Umbilical cord (tissue), 1 donor: ENCODE measurements at regions not wholly inside any gene's neighbourhood (a gene's known extent, or its start where the extent isn't known, plus 50 kb on each side); places are given as distances from the start of the nearest gene placed in this dataset.
A peak's percentile ranks its signal among the peaks of the same experiment; 100 is the strongest.

ENCODE experiments used
- DNase-seq: peaks from one replicate; pipeline ENCODE4 v3.0.0-alpha.2; 2015; ENCODE audit warnings: low spot score

GRCh38 chr1:199687321-199687720, 340.2 kb upstream of the NR5A2 start:
- DNase-seq, result no peak

GRCh38 chr1:199688133-199688676, 339.3 kb upstream of the NR5A2 start:
- DNase-seq, result no peak

- DNase-seq, result no peak
These were observed 338.7 kb upstream of the NR5A2 start for GRCh38 chr1:199688774-199689173.

- DNase-seq, result no peak
These were observed 337.0 kb upstream of the NR5A2 start for GRCh38 chr1:199690496-199690895.

GRCh38 chr1:199691540-199691939, 336.0 kb upstream of the NR5A2 start:
- DNase-seq, result peak; percentile 10

GRCh38 chr1:199693724-199694123, 333.8 kb upstream of the NR5A2 start:
- DNase-seq, result no peak

- no peak for DNase-seq
These were observed 331.3 kb upstream of the NR5A2 start for GRCh38 chr1:199696225-199696624.

GRCh38 chr1:199698222-199698621, 329.3 kb upstream of the NR5A2 start:
- DNase-seq, result no peak

- no peak for DNase-seq
These were observed 327.0 kb upstream of the NR5A2 start for GRCh38 chr1:199700551-199700950.

GRCh38 chr1:199701726-199702125, 325.8 kb upstream of the NR5A2 start:
- DNase-seq, result no peak

- no peak for DNase-seq
These were observed 323.3 kb upstream of the NR5A2 start for GRCh38 chr1:199704231-199704630.

- no peak for DNase-seq
These were observed 321.7 kb upstream of the NR5A2 start for GRCh38 chr1:199705825-199706224.

- DNase-seq, result no peak
These were observed 320.5 kb upstream of the NR5A2 start for GRCh38 chr1:199706826-199707606.

GRCh38 chr1:199710974-199711373, 316.5 kb upstream of the NR5A2 start:
- no peak for DNase-seq

GRCh38 chr1:199716729-199717128, 310.8 kb upstream of the NR5A2 start:
- no peak for DNase-seq

GRCh38 chr1:199719156-199719842, 308.2 kb upstream of the NR5A2 start:
- DNase-seq, result no peak

GRCh38 chr1:199720496-199720895, 307.0 kb upstream of the NR5A2 start:
- no peak for DNase-seq

- no peak for DNase-seq
These were observed 306.5 kb upstream of the NR5A2 start for GRCh38 chr1:199721001-199721400.

- no peak for DNase-seq
These were observed 304.1 kb upstream of the NR5A2 start for GRCh38 chr1:199723250-199723956.

GRCh38 chr1:199724049-199724448, 303.5 kb upstream of the NR5A2 start:
- DNase-seq, result no peak

GRCh38 chr1:199725002-199725565, 302.4 kb upstream of the NR5A2 start:
- no peak for DNase-seq

- no peak for DNase-seq
These were observed 299.8 kb upstream of the NR5A2 start for GRCh38 chr1:199727682-199728081.
